Stimulated activated CD8-positive, alpha-beta memory T cell treated with anti-CD3 and anti-CD28 coated beads, Interleukin-7, amount 100 ng/mL, for 24 hours (primary cell): ENCODE measurements at regions not wholly inside any gene's neighbourhood (a gene's known extent, or its start where the extent isn't known, plus 50 kb on each side); places are given as distances from the start of the nearest gene placed in this dataset.

Experiments used
- DNase-seq: peaks from one replicate; pipeline ENCODE4 v3.0.0-alpha.2; 2020; ENCODE audit warnings: low read depth

- DNase-seq, result no peak
These were observed 1189.5 kb downstream of the ZPLD1 start for GRCh38 chr3:103624271-103624670.

DNA sequence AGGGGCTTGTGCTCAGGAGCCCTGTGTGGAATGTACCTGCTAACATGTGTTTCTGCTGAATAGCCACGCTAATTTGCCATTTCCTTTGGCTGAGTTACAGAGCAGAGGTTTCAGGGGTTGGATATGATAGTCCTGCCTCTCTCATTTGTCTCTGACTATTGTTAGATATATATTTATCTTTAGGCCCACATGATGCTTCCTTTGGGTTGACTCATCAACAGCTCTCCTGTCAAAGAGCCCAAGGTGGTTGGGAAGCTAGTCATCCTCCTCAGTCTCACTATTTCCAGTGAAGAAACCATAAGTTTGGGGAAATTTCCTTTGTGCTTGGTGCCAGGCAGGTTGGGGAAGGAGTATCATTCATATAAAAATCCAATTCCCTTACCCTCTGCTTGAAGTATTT lies 1194.6 kb downstream of the ZPLD1 start:
- DNase-seq, result no peak

- no peak for DNase-seq
These were observed 1209.6 kb downstream of the ZPLD1 start for GRCh38 chr3:103644450-103644849.

- DNase-seq, result no peak
These were observed 1219.2 kb downstream of the ZPLD1 start for GRCh38 chr3:103653996-103654395.

- no peak for DNase-seq
These were observed 1222.9 kb downstream of the ZPLD1 start for GRCh38 chr3:103657756-103658155.

GRCh38 chr3:103660810-103661209 lies 1226.0 kb downstream of the ZPLD1 start:
- no peak for DNase-seq

- no peak for DNase-seq
These were observed 1227.8 kb downstream of the ZPLD1 start for GRCh38 chr3:103662591-103662990.

DNA sequence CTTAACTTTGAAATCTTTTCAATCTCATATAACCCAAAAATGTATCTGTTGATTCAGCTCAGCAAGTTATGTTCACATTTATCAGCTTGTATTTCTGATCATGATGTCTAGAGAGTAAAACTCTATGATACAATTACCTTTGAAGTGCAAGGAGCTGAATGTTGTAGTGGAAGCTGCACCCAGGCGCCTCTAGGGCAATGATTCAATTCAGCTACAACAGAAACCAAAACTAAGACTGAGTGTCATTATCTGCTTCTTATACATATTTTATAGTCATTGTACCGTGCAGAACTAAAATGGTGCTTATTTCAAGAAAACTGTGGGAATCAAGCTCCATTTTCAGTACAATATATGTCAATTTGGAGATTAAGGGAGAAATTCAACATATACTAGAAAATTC lies 1237.5 kb downstream of the ZPLD1 start:
- no peak for DNase-seq

- DNase-seq, result no peak
These were observed 1250.1 kb downstream of the ZPLD1 start for GRCh38 chr3:103684904-103685303.

- no peak for DNase-seq
These were observed 1251.1 kb downstream of the ZPLD1 start for GRCh38 chr3:103685939-103686338.

DNA sequence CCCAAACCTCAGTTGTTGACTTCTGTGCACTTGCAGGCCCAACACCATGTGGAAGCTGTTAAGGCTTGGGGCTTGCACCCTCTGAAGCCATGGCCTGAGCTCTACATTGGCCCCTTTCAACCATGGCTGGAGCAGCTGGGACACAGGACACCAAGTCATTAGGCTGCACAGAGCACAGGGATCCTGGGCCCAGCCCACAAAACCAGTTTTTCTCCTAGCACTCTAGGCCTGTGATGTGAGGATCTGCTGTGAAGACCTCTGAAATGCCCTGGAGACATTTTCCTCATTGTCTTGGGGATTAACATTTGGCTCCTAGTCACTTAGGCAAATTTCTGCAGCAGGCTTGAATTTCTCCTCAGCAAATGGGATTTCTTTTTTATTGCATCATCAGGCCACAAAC lies 1255.7 kb downstream of the ZPLD1 start:
- no peak for DNase-seq

- DNase-seq, result no peak
These were observed 1259.0 kb downstream of the ZPLD1 start for GRCh38 chr3:103693831-103694230.

DNA sequence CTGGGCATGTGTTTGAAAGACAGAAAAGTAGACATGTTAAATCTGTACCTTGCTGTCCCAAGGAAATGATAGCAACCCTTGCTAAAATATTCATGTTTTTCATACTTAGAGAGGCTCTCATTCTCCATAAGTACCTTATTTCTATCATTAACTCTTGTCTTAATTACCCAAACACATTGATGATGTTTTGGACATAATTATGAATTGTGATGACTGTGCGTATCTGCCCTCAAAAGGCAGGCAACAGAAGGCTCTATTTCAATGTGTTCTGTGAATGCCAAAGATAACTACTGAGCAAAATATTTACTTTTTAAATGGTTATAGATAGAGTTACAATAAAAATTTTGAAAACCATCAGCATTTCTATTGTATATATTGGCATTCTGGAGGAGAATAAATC lies 1263.8 kb downstream of the ZPLD1 start:
- no peak for DNase-seq

DNA sequence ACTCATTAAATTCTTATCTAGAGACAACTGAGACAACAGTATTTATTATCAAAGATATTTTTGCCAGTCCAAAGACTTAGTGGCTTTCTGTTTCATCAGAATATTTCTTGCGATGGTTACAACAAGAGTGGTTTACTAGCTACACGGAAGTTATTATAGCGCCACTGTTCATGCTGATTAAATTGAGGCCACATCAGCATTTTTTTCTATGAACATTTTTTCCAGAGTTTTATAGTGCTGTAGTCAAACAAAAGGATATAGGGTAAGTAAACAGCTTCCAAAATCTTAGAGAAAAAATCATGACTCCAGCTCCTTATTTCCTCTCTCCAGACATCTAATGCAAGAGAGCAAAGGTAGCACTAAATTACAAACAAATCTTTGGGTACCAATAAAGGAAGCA lies 1264.4 kb downstream of the ZPLD1 start:
- no peak for DNase-seq

GRCh38 chr3:103705641-103706040 lies 1270.8 kb downstream of the ZPLD1 start:
- no peak for DNase-seq

- DNase-seq, result no peak
These were observed 1271.9 kb downstream of the ZPLD1 start for GRCh38 chr3:103706671-103707070.

GRCh38 chr3:103711670-103712069 lies 1276.9 kb downstream of the ZPLD1 start:
- no peak for DNase-seq

GRCh38 chr3:103712320-103713008 lies 1277.6 kb downstream of the ZPLD1 start:
- no peak for DNase-seq

GRCh38 chr3:103729547-103729946 lies 1294.7 kb downstream of the ZPLD1 start:
- no peak for DNase-seq

GRCh38 chr3:103730744-103731143 lies 1295.9 kb downstream of the ZPLD1 start:
- no peak for DNase-seq

- no peak for DNase-seq
These were observed 1318.2 kb downstream of the ZPLD1 start for GRCh38 chr3:103752986-103753385.

DNA sequence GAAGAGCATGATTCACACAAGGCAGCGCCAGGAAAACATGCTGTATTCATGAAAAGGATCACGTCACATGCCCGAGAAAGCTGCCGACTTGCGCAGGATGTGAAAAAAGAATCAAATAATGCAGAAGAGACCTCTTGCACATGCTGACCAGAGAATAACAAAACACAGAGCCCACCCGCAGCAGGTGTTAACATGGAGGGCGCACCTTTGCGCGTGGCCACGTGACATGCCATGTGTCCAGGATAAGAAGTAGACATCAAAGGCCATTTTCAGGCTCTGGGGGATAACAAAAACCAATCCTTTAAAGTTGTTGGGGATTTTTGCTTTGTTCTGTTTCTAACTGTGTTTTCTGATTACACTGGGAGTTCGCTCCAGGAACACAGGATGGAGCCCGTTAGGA lies 1332.8 kb downstream of the ZPLD1 start:
- DNase-seq, result no peak

DNA sequence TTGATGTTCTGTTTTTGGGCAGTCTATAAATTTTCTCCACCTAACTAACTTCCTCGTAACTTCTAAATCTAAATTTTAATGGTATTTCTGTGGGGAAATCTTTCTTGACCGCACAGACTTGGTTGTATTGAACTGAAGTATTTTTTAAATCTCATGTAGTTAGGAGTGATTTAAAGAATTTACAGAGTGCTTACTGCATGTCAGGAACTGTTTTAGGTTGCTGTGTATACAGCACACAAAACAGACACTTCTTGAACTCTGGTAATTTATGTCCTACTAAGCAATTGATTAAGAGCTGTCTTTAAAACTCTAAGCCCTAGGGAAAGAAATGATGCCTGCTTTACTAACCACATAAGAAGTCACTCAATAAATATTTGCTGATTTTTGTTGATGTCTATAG lies 1350.2 kb downstream of the ZPLD1 start:
- DNase-seq, result no peak

DNA sequence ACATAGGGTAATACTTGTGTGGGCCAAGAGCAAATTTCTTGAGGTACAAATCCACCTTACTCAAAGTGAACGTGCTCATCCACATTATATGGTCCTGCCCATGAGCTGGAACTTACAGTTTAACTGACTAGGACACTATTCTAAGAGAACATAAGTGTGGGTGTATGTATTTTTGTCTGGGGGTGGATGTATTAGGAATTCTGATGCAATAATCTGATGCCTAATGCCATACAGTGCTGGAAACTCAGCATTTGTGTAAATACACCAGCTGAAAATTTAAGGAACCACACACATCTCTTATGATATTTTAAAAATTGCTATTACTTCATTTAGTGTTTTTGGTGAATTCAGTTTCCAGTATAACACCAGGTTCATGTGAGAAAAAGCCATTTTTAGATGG lies 1350.7 kb downstream of the ZPLD1 start:
- DNase-seq, result no peak

DNA sequence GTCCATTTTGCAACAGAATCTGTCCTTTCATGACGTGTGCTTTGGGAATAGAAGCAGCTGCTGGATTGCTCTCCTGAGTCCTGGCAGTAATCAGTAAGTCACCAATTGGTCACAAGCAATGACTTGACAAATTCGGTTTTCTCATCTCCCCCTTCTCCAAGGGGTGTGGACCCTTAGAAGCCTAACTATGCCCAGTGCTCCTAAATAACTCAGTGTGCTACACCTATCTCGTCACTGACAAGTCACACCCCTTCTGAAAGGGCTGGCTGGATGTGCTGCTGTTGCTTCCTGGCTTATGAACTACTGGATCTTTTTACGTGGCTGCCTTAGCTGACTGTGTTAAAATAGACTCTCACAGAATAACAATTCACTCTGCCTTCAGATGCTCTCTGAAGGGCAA lies 1351.5 kb downstream of the ZPLD1 start:
- no peak for DNase-seq
